Testis (tissue), 2 donors: ENCODE measurements at regions not wholly inside any gene's neighbourhood (a gene's known extent, or its start where the extent isn't known, plus 50 kb on each side); places are given as distances from the start of the nearest gene placed in this dataset.
"Not testable (repeated sequence)": the region's sequence is repeated elsewhere in the genome, so short reads cannot be mapped to it uniquely, and the experiment has no call there.

ENCODE experiments used
- DNase-seq: peaks from one replicate; pipeline ENCODE4 v3.0.0-alpha.2; 2019
- H3K27ac ChIP-seq, 2 donors: fragments of 200-600 bp; sonication (generic); one replicate each; pipeline ENCODE4 v1.5.1; 2019
- H3K27me3 ChIP-seq: fragments of 200-600 bp; sonication (generic); one replicate; pipeline ENCODE4 v1.5.1; 2019
- H3K36me3 ChIP-seq: fragments of 200-600 bp; sonication (generic); one replicate; pipeline ENCODE4 v1.5.1; 2017; ENCODE audit warnings: low read depth; ENCODE audit errors: missing control alignments
- H3K4me1 ChIP-seq: fragments of 200-600 bp; sonication (generic); one replicate; pipeline ENCODE4 v1.5.1; 2019
- H3K4me3 ChIP-seq, 2 donors: fragments of 200-600 bp; sonication (generic); one replicate each; pipeline ENCODE4 v1.5.1; 2017 to 2019
- H3K9me3 ChIP-seq: fragments of 200-600 bp; sonication (generic); one replicate; pipeline ENCODE4 v1.5.1; 2017
- CTCF ChIP-seq, 3 experiments: fragments of 450-650 bp in 2 of 3; fragments of 200-600 bp in 1 of 3; sonication (generic) in 1 of 3; IDR thresholded peaks; one replicate each; pipeline ENCODE4 v1.5.1; 2016 to 2019; ENCODE audit warnings: antibody characterized with exemption in 3 of 3, mild to moderate bottlenecking in 2 of 3, moderate library complexity in 1 of 3
- POLR2A ChIP-seq: fragments of 450-650 bp; IDR thresholded peaks from one replicate; pipeline ENCODE4 v1.6.1; 2017; ENCODE audit warnings: antibody characterized with exemption, mild to moderate bottlenecking, moderate library complexity
- whole genome bisulfite sequencing, 2 donors: methylation state at CpG; one replicate each; pipeline ENCODE4 v1.1.5; 2018; 5-methylcytosine and 5-hydroxymethylcytosine counted together
- intact Hi-C: fragments of 100-400 bp; cut with DNase I; formaldehyde crosslinking; loops from one replicate; pipeline ENCODE4 v1.15.1; 2023; ENCODE audit warnings: low total_unique reads

GRCh38 chr14:82786483-82786880, 1252.8 kb upstream of the SEL1L start:
- Histone ChIP-seq H3K27ac (no peak overlapping the region), H3K4me3 (no peak overlapping the region), H3K9me3 (no peaks in the 10 kb centered on the region), H3K27me3 (no peaks in the 10 kb centered on the region), H3K36me3 (no peaks in the 10 kb centered on the region), H3K4me1 (no peaks in the 10 kb centered on the region)
- DNase-seq: no peak
- WGBS, 2 donors: 60 to 63% methylated on average over 3 of the region's 3 CpGs
- TF ChIP-seq POLR2A (no peak), CTCF (IDR thresholded peaks at IDR 0.05) (no peak)
- intact Hi-C loops: no loop called here

- Histone ChIP-seq H3K36me3 (no peaks in the 10 kb centered on the region), H3K9me3 (no peaks in the 10 kb centered on the region), H3K4me3 (no peak overlapping the region), H3K4me1 (no peaks in the 10 kb centered on the region), H3K27me3 (no peaks in the 10 kb centered on the region), H3K27ac (no peak overlapping the region)
- 91 to 94% methylated on average over 4 of the region's 4 CpGs for WGBS, 2 donors
- DNase-seq: no peak
- TF ChIP-seq CTCF (IDR thresholded peaks at IDR 0.05) (no peak), POLR2A (no peak)
- intact Hi-C loops: no loop called here
These were observed 1262.4 kb upstream of the SEL1L start for GRCh38 chr14:82796086-82796485.

GRCh38 chr14:82798276-82798675, 1264.6 kb upstream of the SEL1L start:
- H3K27ac ChIP-seq: no peak overlapping the region
- intact Hi-C loops: no loop called here
- DNase-seq: no peak
- WGBS, 2 donors: 83 to 85% methylated on average over 1 of the region's 1 CpG
- no peaks in the 10 kb centered on the region for H3K27me3 ChIP-seq
- H3K36me3 ChIP-seq: no peaks in the 10 kb centered on the region
- H3K4me3 ChIP-seq: no peak overlapping the region
- no peaks in the 10 kb centered on the region for H3K9me3 ChIP-seq
- TF ChIP-seq POLR2A: no peak
- TF ChIP-seq CTCF (IDR thresholded peaks at IDR 0.05): no peak
- H3K4me1 ChIP-seq: no peaks in the 10 kb centered on the region

- TF ChIP-seq POLR2A (no peak), CTCF (IDR thresholded peaks at IDR 0.05) (no peak)
- Histone ChIP-seq H3K36me3 (no peaks in the 10 kb centered on the region), H3K9me3 (no peaks in the 10 kb centered on the region), H3K27me3 (no peaks in the 10 kb centered on the region), H3K27ac (no peak overlapping the region), H3K4me3 (no peak overlapping the region), H3K4me1 (peaks cover 4% of the 10 kb centered on the region)
- WGBS, 2 donors: 68 to 71% methylated on average over 7 of the region's 7 CpGs
- no peak for DNase-seq
- intact Hi-C loops: no loop called here
These were observed 1272.5 kb upstream of the SEL1L start for GRCh38 chr14:82805892-82806825.

- no peaks in the 10 kb centered on the region for H3K9me3 ChIP-seq
- DNase-seq: no peak
- no peaks in the 10 kb centered on the region for H3K36me3 ChIP-seq
- peaks cover 4% of the 10 kb centered on the region for H3K4me1 ChIP-seq
- 93 to 94% methylated on average over 2 of the region's 2 CpGs for WGBS, 2 donors
- TF ChIP-seq POLR2A (no peak), CTCF (IDR thresholded peaks at IDR 0.05) (no peak)
- intact Hi-C loops: no loop called here
- no peak overlapping the region for H3K4me3 ChIP-seq
- no peaks in the 10 kb centered on the region for H3K27me3 ChIP-seq
- no peak overlapping the region for H3K27ac ChIP-seq
These were observed 1277.6 kb upstream of the SEL1L start for GRCh38 chr14:82811246-82811645.

GRCh38 chr14:82814339-82814738, 1280.7 kb upstream of the SEL1L start:
- H3K36me3 ChIP-seq, H3K27me3 ChIP-seq, intact Hi-C loops, H3K4me1 ChIP-seq, DNase-seq, H3K27ac ChIP-seq, H3K9me3 ChIP-seq: not testable (repeated sequence)
- 60 to 73% methylated on average over 1 to 24 of the region's 28 CpGs for WGBS, 2 donors
- H3K4me3 ChIP-seq: peak overlapping the region; percentile 15 to 38
